T-helper 1 cell (primary cell): ENCODE measurements at regions not wholly inside any gene's neighbourhood (a gene's known extent, or its start where the extent isn't known, plus 50 kb on each side); places are given as distances from the start of the nearest gene placed in this dataset.
"Not testable (repeated sequence)": the region's sequence is repeated elsewhere in the genome, so short reads cannot be mapped to it uniquely, and the experiment has no call there.

Experiments used
- DNase-seq, 5 donors: peaks; one replicate each; pipeline ENCODE4 v3.0.0-alpha.2; 2012 to 2020

DNA sequence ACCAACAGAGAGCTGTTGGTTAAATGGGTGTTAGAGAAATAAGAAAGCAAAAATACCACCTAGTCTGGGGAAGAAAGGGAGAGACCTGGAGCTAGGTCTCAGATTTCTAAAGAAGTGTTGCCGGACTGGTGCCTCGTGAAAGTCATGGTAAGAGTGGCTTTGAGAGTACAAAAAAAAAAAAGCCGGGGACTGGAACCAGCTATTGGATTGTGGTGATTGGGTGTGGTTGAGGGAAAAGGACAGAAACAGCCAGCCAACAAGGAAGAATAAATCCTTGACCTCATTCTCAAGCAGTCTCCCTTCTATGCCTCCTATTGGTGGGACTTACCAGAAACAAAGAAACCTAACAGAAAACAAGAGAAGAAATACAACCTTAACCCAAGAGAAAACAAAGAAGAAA is 346.4 kb upstream of the KCNMB2 start:
- no peak for DNase-seq

- no peak for DNase-seq
These were observed 342.4 kb upstream of the KCNMB2 start for GRCh38 chr3:178193846-178194245.

- DNase-seq, result no peak
These were observed 341.7 kb upstream of the KCNMB2 start for GRCh38 chr3:178194539-178194938.

DNA sequence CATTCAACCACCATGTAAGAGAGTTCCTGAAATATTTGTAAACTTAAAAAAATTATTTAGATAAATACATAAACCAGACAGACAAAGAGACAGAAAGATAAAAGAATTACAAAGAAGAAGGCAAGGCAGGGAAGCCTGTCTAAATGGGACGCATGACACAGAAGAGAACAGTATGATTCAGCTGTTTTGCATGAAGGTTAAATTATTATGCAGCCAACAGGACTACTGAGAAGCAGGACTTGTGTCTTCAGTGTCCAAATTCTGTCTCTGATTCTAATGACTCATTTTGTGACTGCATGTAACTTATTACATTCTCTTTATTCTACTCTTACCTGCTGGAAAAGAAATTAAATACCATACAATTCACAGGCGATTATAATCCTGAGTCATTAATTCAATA is 340.4 kb upstream of the KCNMB2 start:
- no peak for DNase-seq

GRCh38 chr3:178198329-178198728 is 337.9 kb upstream of the KCNMB2 start:
- no peak for DNase-seq

DNA sequence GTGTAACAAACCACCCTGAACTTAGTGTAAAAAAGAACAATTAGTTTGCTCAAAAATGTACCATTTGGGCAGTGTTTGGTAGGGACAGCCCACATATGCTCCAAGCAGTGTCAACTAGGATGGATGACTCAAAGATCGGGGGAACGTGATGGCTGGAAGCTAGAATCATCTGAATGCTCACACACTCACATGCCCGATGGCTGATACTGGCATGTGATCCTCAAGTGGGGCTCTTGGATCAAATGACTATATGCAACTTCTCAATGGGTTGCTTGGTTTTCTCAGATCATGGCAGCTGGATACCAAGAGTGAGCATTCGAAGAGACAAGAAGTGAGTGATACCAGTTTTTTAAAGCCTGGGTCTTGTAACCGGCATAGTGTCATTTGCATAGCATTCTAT is 335.9 kb upstream of the KCNMB2 start:
- no peak for DNase-seq

GRCh38 chr3:178201714-178202113 is 334.5 kb upstream of the KCNMB2 start:
- DNase-seq, result no peak

GRCh38 chr3:178202194-178202593 is 334.0 kb upstream of the KCNMB2 start:
- DNase-seq, result no peak

DNA sequence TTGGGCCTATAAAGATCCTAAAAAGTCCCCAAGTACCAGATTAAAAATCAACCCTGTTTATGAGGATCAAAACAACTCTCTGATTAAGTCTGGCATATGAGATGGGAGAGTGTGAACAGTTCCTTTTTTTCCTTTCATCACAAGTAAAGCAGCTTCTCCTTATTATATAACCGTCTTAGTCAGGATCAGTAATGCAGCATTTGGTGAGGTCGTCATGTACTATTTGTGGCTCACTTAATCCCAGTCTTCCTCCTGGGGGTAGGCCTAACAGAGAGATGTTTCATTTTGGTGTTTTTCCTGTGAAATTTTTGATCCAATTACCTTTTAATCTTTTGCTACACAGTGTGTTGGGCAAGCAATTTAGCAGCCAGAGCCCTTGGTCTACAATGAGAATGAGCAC is 333.1 kb upstream of the KCNMB2 start:
- no peak for DNase-seq

DNA sequence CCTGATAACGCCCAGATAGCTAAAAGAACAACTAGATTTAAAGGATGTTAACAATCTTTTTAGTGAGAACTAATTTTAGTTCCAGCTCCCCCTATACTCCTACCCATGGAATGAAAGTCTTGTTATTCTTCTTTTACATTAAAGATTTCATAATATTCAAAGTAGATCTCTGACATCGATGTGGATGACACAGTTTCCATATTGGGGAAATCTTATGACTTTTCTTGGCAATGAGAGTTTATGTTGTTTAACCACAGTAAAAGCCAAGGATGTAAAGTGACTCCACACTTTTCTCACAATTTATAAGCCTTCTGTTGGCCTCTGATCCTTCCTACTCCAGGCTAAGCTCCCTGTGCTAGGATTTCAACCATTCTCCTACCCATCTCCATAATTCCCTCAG is 332.6 kb upstream of the KCNMB2 start:
- no peak for DNase-seq

- no peak for DNase-seq
These were observed 330.5 kb upstream of the KCNMB2 start for GRCh38 chr3:178205740-178206139.

- DNase-seq, result no peak
These were observed 329.7 kb upstream of the KCNMB2 start for GRCh38 chr3:178206521-178206920.

DNA sequence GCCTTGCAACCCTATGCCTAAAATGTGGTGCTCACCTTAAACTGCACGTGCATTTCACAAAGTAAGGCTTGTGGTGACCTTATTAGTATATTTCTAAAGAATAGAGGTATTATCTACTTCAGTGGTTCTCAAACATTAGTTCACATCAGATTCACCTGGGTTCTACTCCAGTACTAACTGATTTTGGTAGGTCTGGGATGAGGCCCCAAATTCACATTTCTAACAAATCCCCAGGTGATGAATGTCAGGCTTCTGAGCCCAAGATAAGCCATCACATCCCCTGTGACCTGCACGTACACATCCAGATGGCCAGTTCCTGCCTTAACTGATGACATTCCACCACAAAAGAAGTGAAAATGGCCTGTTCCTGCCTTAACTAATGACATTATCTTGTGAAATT is 329.1 kb upstream of the KCNMB2 start:
- DNase-seq, result not testable (repeated sequence)

DNA sequence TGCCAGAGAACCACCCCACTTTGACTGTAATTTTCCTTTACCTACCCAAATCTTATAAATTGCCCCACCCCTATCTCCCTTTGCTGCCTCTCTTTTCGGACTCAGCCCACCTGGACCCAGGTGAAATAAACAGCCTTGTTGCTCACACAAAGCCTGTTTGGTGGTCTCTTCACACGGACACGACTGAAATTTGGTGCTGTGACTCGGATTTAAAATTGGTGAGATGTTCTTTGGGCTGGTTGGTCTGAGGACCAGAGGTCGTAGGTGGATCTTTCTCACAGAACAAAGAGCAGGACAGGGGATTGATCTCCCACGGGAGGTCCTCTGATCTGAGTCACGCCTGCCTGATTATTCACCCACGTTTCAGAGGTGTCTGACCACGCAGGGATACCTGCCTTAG is 328.6 kb upstream of the KCNMB2 start:
- DNase-seq, result not testable (repeated sequence)

GRCh38 chr3:178209116-178209515 is 327.1 kb upstream of the KCNMB2 start:
- DNase-seq, result not testable (repeated sequence)

GRCh38 chr3:178209618-178210017 is 326.6 kb upstream of the KCNMB2 start:
- DNase-seq, result not testable (repeated sequence)

DNA sequence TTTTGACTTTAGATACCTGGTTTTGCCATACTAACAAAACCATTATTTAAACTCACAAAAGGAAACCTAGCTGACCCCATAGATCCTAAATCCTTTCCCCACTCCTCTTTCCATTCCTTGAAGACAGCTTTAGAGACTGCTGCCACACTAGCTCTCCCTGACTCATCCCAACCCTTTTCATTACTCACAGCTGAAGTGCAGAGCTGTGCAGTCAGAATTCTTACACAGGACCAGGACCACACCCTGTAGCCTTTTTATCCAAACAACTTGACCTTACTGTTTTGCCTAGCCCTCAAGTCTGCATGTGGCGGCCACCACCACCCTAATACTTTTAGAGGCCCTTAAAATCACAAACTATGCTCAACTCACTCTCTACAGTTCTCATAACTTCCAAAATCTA is 325.1 kb upstream of the KCNMB2 start:
- not testable (repeated sequence) for DNase-seq

GRCh38 chr3:178217479-178217878 is 318.8 kb upstream of the KCNMB2 start:
- no peak for DNase-seq

DNA sequence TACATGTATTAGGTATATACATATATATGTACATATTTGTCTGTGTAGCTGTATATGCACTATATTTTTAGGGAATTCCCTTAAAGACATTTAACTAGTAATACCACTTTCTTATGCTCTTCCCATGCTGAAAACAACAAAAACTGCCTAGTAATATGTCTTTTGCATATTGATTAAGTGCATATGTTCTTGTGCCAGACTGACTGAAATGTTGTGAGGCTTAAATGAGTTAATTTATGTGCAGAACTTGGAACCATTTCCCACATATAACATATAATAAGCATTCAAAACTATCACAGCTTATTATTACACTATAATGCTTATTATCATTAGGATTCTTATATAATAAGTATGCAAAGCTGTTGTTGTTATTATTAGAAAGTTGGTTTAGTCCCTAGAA is 318.0 kb upstream of the KCNMB2 start:
- no peak for DNase-seq

- DNase-seq, result not testable (repeated sequence)
These were observed 316.6 kb upstream of the KCNMB2 start for GRCh38 chr3:178219661-178220060.

GRCh38 chr3:178223876-178224275 is 312.4 kb upstream of the KCNMB2 start:
- DNase-seq, result no peak

GRCh38 chr3:178226094-178226493 is 310.1 kb upstream of the KCNMB2 start:
- no peak for DNase-seq

DNA sequence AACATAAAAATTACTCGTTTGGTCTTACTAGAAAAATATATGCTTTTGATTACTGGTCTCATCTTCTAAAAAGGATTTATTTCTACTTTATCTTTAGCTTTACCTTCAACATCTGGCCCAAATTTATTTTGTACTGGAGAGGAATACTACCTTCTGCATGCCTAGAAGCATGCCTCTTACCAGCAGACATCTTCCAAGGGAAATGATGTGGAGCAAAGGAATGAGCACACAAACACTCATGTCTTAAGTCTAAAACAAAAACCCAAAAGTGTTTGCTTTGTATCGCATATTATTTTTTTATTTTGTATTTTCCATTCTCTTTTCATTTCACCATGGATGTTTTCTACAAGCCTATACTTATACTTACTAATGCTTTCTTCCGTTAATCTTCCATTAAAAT is 304.6 kb upstream of the KCNMB2 start:
- no peak for DNase-seq

- no peak for DNase-seq
These were observed 302.7 kb upstream of the KCNMB2 start for GRCh38 chr3:178233371-178234071.

DNA sequence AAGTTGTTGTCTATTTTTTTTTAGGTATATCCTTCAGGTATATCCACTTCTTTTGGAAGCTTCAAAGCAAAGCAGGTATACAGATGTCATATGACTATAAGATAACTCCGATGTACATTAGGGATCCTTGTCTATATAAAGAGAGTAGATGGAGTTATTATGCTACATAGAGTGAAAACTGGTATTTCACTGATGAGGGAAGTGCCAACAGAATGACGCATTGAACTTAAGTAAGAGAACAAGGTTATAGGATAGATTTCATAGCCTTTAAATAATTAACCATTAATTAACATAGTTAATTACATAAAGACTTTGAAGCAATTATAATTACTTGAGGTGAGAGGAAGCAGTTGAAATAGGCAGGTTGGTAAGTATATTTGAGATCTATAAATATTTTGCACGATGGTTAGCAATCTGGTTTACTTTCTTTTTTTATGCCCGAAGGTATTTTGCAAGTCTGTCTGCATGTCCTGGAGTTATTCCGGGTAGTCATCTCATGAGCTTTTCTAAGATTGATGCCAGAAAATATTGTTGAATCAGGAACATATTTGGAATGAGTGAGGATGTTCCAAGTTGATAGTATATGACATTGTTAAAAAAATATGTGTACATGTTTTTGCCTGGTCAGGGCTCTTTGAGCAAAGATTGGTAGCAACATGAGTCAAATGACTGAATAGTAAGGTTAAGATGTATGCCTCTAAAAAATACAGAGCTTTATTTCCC is 299.5 kb upstream of the KCNMB2 start:
- no peak for DNase-seq
